B cell (primary cell): ENCODE measurements at regions not wholly inside any gene's neighbourhood (a gene's known extent, or its start where the extent isn't known, plus 50 kb on each side); places are given as distances from the start of the nearest gene placed in this dataset.

ENCODE experiments used
- ATAC-seq: fragments of 200-7000 bp; cut with Tn5 transposase; one replicate; pipeline ENCODE4 v1.10.0; 2021; ENCODE audit warnings: low read depth, mild to moderate bottlenecking, moderate number of reproducible peaks, moderate library complexity
- CTCF ChIA-PET: fragments of 350-600 bp; sonication (Branson Sonifier 250); formaldehyde crosslinking; loops from one replicate; lab custom pipeline; 2021; ENCODE audit warnings: antibody characterized with exemption, inconsistent platforms; lab: Charles Lee
- POLR2A ChIA-PET: fragments of 350-600 bp; sonication (Branson Sonifier 250); formaldehyde crosslinking; loops from one replicate; lab custom pipeline; 2021; ENCODE audit warnings: antibody characterized with exemption; lab: Charles Lee
- DNase-seq: peaks from one replicate; pipeline ENCODE4 v3.0.0; 2013
- H2AFZ ChIP-seq: 2 replicates; pipeline ENCODE4 v1.6.1; 2012; ENCODE audit warnings: mild to moderate bottlenecking, low read depth, low read length; ENCODE audit not compliant: insufficient read depth, poor library complexity, severe bottlenecking
- H3K27ac ChIP-seq, 2 donors: 1 replicate in 1 of 2; 2 replicates in 1 of 2; pipeline ENCODE4 v1.5.1; 2012 to 2013; ENCODE audit warnings: low read length in 2 of 2, mild to moderate bottlenecking in 2 of 2, moderate library complexity in 1 of 2
- H3K27me3 ChIP-seq, 4 experiments: fragments of 200-600 bp in 1 of 4; sonication (generic) in 1 of 4; replicated peaks in 1 of 4; 1 replicate in 2 of 4; 2 replicates in 2 of 4; pipeline versions ENCODE4 v1.6.1 to v1.7.0; 2013 to 2016; ENCODE audit warnings: low read length in 3 of 4, mild to moderate bottlenecking in 2 of 4, mixed read lengths in 1 of 4, moderate library complexity in 1 of 4; ENCODE audit not compliant: insufficient read depth in 4 of 4, control insufficient read depth in 3 of 4; ENCODE audit errors: control extremely low read depth in 1 of 4
- H3K36me3 ChIP-seq, 2 experiments: replicated peaks in 1 of 2; 1 replicate in 1 of 2; 2 replicates in 1 of 2; pipeline versions ENCODE4 v1.6.1 to v1.7.1; 2013; ENCODE audit warnings: low read length in 1 of 2; ENCODE audit not compliant: insufficient read depth in 2 of 2, control insufficient read depth in 1 of 2; ENCODE audit errors: control extremely low read depth in 1 of 2, extremely low read depth in 1 of 2
- H3K4me1 ChIP-seq, 2 donors: fragments of 200-600 bp in 1 of 2; sonication (generic) in 1 of 2; 1 replicate in 1 of 2; 2 replicates in 1 of 2; pipeline versions ENCODE4 v1.5.1 to v1.6.1; 2013 to 2017; ENCODE audit warnings: low read length in 2 of 2; ENCODE audit not compliant: control insufficient read depth in 2 of 2, insufficient read depth in 2 of 2
- H3K4me2 ChIP-seq: replicated peaks from 2 replicates; pipeline ENCODE3; 2012; ENCODE audit warnings: mild to moderate bottlenecking, low read depth, low read length; ENCODE audit not compliant: poor library complexity, severe bottlenecking
- H3K4me3 ChIP-seq, 5 experiments: fragments of 200-600 bp in 1 of 5; sonication (generic) in 1 of 5; 1 replicate in 3 of 5; 2 replicates in 2 of 5; pipeline versions ENCODE4 v1.5.1 to v1.7.0; 2011 to 2016; ENCODE audit warnings: low read length in 4 of 5, mild to moderate bottlenecking in 4 of 5, low read depth in 2 of 5, control low read depth in 1 of 5, moderate library complexity in 1 of 5; ENCODE audit not compliant: insufficient read depth in 1 of 5; ENCODE audit errors: control extremely low read depth in 1 of 5, extremely low read depth in 1 of 5
- H3K79me2 ChIP-seq: fragments of 200-600 bp; sonication (generic); one replicate; pipeline ENCODE4 v1.6.0; 2016; ENCODE audit warnings: low read length; ENCODE audit not compliant: control insufficient read depth, insufficient read depth
- H3K9ac ChIP-seq: fragments of 200-600 bp; sonication (generic); 2 replicates; pipeline ENCODE4 v1.6.1; 2017; ENCODE audit warnings: mild to moderate bottlenecking, low read length, moderate library complexity
- H3K9me3 ChIP-seq, 3 donors: one replicate each; pipeline versions ENCODE4 v1.6.1 to v1.7.1; 2013; ENCODE audit warnings: low read length in 2 of 3; ENCODE audit not compliant: control insufficient read depth in 2 of 3, insufficient read depth in 1 of 3; ENCODE audit errors: control extremely low read depth in 1 of 3
- H4K20me1 ChIP-seq: 2 replicates; pipeline ENCODE4 v1.6.0; 2012; ENCODE audit warnings: mild to moderate bottlenecking, low read length; ENCODE audit not compliant: insufficient read depth, control insufficient read depth, poor library complexity, severe bottlenecking
- H3K27ac Mint-ChIP-seq: one replicate; pipeline ENCODE4 v1.8.0; 2021; ENCODE audit warnings: mixed read lengths
- H3K27me3 Mint-ChIP-seq: one replicate; pipeline ENCODE4 v1.8.0; 2021; ENCODE audit warnings: mixed read lengths
- H3K4me1 Mint-ChIP-seq: one replicate; pipeline ENCODE4 v1.8.0; 2021; ENCODE audit warnings: mixed read lengths
- H3K4me3 Mint-ChIP-seq: one replicate; pipeline ENCODE4 v1.8.0; 2021; ENCODE audit warnings: mixed read lengths
- H3K9me3 Mint-ChIP-seq: one replicate; pipeline ENCODE4 v1.8.0; 2022; ENCODE audit warnings: mixed read lengths; ENCODE audit not compliant: insufficient read depth
- CTCF ChIP-seq: fragments of 200-600 bp; IDR thresholded peaks from one replicate; pipeline ENCODE4 v1.8.0; 2022; ENCODE audit warnings: antibody characterized with exemption, mild to moderate bottlenecking
- EZH2 ChIP-seq: IDR thresholded peaks from 2 replicates; pipeline ENCODE4 v1.6.1; 2012; ENCODE audit warnings: borderline replicate concordance, low read depth, mild to moderate bottlenecking, moderate library complexity, low read length; ENCODE audit not compliant: insufficient read depth, poor library complexity, severe bottlenecking
- WGBS: methylation state at CpG from one replicate; pipeline ENCODE4 v1.1.5; 2013; ENCODE audit warnings: missing lambda C conversion rate; ENCODE audit not compliant: insufficient coverage; 5-methylcytosine and 5-hydroxymethylcytosine counted together
- intact Hi-C: fragments of 100-400 bp; cut with micrococcal nuclease; formaldehyde crosslinking; loops from one replicate; pipeline ENCODE4 v1.10.0; 2022

- no peak for ATAC-seq
- no peak overlapping the region for H3K4me3 Mint-ChIP-seq
- H3K4me2 ChIP-seq, result no peak overlapping the region
Measured at GRCh38 chr6:68575765-68576439, 59.2 kb upstream of the ADGRB3 start.

GRCh38 chr6:68572975-68573374 is 62.1 kb upstream of the ADGRB3 start:
- no peak overlapping the region for H3K27ac ChIP-seq
- H3K4me3 ChIP-seq, result no peak overlapping the region
- no peak for DNase-seq
- no peaks in the 10 kb centered on the region for H3K36me3 ChIP-seq
- no peaks in the 10 kb centered on the region for H3K27me3 Mint-ChIP-seq
- no peak overlapping the region for H3K27ac Mint-ChIP-seq
- WGBS, result 98% methylated on average over 4 of the region's 4 CpGs
- H3K9me3 ChIP-seq, result peaks cover 0 to 9% (median 3%) of the 10 kb centered on the region in 3 donors
- no peaks in the 10 kb centered on the region for H3K27me3 ChIP-seq
- H3K9me3 Mint-ChIP-seq, result peaks cover 5% of the 10 kb centered on the region
- no peak for ATAC-seq
- no peak overlapping the region for H3K4me3 Mint-ChIP-seq
- TF ChIP-seq CTCF (no peak), EZH2 (no peak)
- no peaks in the 10 kb centered on the region for H3K4me1 ChIP-seq
- no peaks in the 10 kb centered on the region for H4K20me1 ChIP-seq
- H2AFZ ChIP-seq, result no peak overlapping the region
- no peak overlapping the region for H3K4me2 ChIP-seq
- CTCF ChIA-PET, result no interaction called here
- no peaks in the 10 kb centered on the region for H3K4me1 Mint-ChIP-seq
- intact Hi-C loops, result no loop called here
- POLR2A ChIA-PET, result no interaction called here
- H3K9ac ChIP-seq, result no peak overlapping the region
- H3K79me2 ChIP-seq, result no peaks in the 10 kb centered on the region

More at GRCh38 chr6:68575765-68576439, 59.2 kb upstream of the ADGRB3 start:
- intact Hi-C loops, result no loop called here
- H3K27ac Mint-ChIP-seq, result no peak overlapping the region
- 31% methylated on average over 11 of the region's 14 CpGs for WGBS
- Histone ChIP-seq H3K4me1 (no peaks in the 10 kb centered on the region), H3K27me3 (no peaks in the 10 kb centered on the region), H3K9me3 (peaks cover 0 to 6% (median 0%) of the 10 kb centered on the region in 3 donors), H3K27ac (no peak overlapping the region), H4K20me1 (no peaks in the 10 kb centered on the region), H2AFZ (no peak overlapping the region), H3K4me3 (no peak overlapping the region), H3K36me3 (no peaks in the 10 kb centered on the region), H3K9ac (no peak overlapping the region), H3K79me2 (no peaks in the 10 kb centered on the region)
- ChIA-PET CTCF (no interaction called here), POLR2A (no interaction called here)
- no peak for TF ChIP-seq EZH2
- no peak for TF ChIP-seq CTCF
- H3K9me3 Mint-ChIP-seq, result peaks cover 2% of the 10 kb centered on the region
- no peaks in the 10 kb centered on the region for H3K4me1 Mint-ChIP-seq
- no peaks in the 10 kb centered on the region for H3K27me3 Mint-ChIP-seq
- DNase-seq, result no peak
